Stimulated activated naive B cell treated with anti-CD40 and anti-IgM and Interleukin-4, amounts not matched to agents 10 μg/mL and 1 μg/mL and 100 μg/mL, for 72 hours (primary cell): ENCODE measurements at regions not wholly inside any gene's neighbourhood (a gene's known extent, or its start where the extent isn't known, plus 50 kb on each side); places are given as distances from the start of the nearest gene placed in this dataset.
"Not testable (repeated sequence)": the region's sequence is repeated elsewhere in the genome, so short reads cannot be mapped to it uniquely, and the experiment has no call there.

Experiments
- ATAC-seq, 2 donors: fragments of 150-1000 bp; cut with Tn5 transposase; replicated peaks; 2 replicates each; pipeline ENCODE4 v1.10.0; 2021; ENCODE audit warnings: moderate library complexity in 1 of 2
- DNase-seq: peaks from one replicate; pipeline ENCODE4 v3.0.0; 2021
- H3K27ac Mint-ChIP-seq: one replicate; pipeline ENCODE4 v1.8.0; 2022; ENCODE audit warnings: mild to moderate bottlenecking, mixed read lengths
- H3K27me3 Mint-ChIP-seq, 2 donors: one replicate each; pipeline ENCODE4 v1.8.0; 2022; ENCODE audit warnings: mixed read lengths in 2 of 2
- H3K36me3 Mint-ChIP-seq, 2 donors: one replicate each; pipeline ENCODE4 v1.8.0; 2022; ENCODE audit warnings: mixed read lengths in 2 of 2, mild to moderate bottlenecking in 1 of 2
- H3K4me1 Mint-ChIP-seq, 2 donors: one replicate each; pipeline ENCODE4 v1.8.0; 2022; ENCODE audit warnings: mixed read lengths in 2 of 2, mild to moderate bottlenecking in 1 of 2
- H3K4me3 Mint-ChIP-seq, 2 donors: one replicate each; pipeline ENCODE4 v1.8.0; 2022; ENCODE audit warnings: mild to moderate bottlenecking in 2 of 2, mixed read lengths in 2 of 2, moderate library complexity in 1 of 2
- H3K9me3 Mint-ChIP-seq, 2 donors: one replicate each; pipeline ENCODE4 v1.8.0; 2022; ENCODE audit warnings: mixed read lengths in 2 of 2, mild to moderate bottlenecking in 1 of 2

- H3K9me3 Mint-ChIP-seq, result no peaks in the 10 kb centered on the region
- H3K36me3 Mint-ChIP-seq, result peaks cover 0 to 4% of the 10 kb centered on the region in 2 donors
- H3K4me3 Mint-ChIP-seq, result no peak overlapping the region
- no peak for DNase-seq
- no peak overlapping the region for H3K27ac Mint-ChIP-seq
- ATAC-seq, result no peak
- no peaks in the 10 kb centered on the region for H3K27me3 Mint-ChIP-seq
- H3K4me1 Mint-ChIP-seq, result peaks cover 6 to 15% of the 10 kb centered on the region in 2 donors
Observed at GRCh38 chr13:99729745-99730144, 228.5 kb downstream of the TM9SF2 start.

GRCh38 chr13:99727651-99728050, 226.4 kb downstream of the TM9SF2 start:
- H3K36me3 Mint-ChIP-seq, H3K9me3 Mint-ChIP-seq, H3K4me1 Mint-ChIP-seq, H3K4me3 Mint-ChIP-seq, H3K27me3 Mint-ChIP-seq, ATAC-seq, H3K27ac Mint-ChIP-seq, DNase-seq: not testable (repeated sequence)

GRCh38 chr13:99726282-99726894, 225.1 kb downstream of the TM9SF2 start:
- Mint-ChIP-seq H3K9me3 (no peaks in the 10 kb centered on the region), H3K27ac (no peak overlapping the region), H3K4me3 (no peak overlapping the region), H3K27me3 (no peaks in the 10 kb centered on the region), H3K4me1 (peaks cover 9% of the 10 kb centered on the region in 2 donors), H3K36me3 (peaks cover 4 to 7% of the 10 kb centered on the region in 2 donors)
- ATAC-seq (no peak), DNase-seq (no peak)

- Mint-ChIP-seq H3K27me3 (no peaks in the 10 kb centered on the region), H3K9me3 (no peaks in the 10 kb centered on the region), H3K27ac (no peak overlapping the region), H3K4me1 (peaks cover 9% of the 10 kb centered on the region in 2 donors), H3K36me3 (peaks cover 4 to 7% of the 10 kb centered on the region in 2 donors), H3K4me3 (no peak overlapping the region)
- ATAC-seq, result no peak
- DNase-seq, result no peak
Observed at GRCh38 chr13:99725644-99726043, 224.4 kb downstream of the TM9SF2 start.

- no peak overlapping the region for H3K27ac Mint-ChIP-seq
- H3K9me3 Mint-ChIP-seq, result no peaks in the 10 kb centered on the region
- H3K36me3 Mint-ChIP-seq, result peaks cover 4 to 13% of the 10 kb centered on the region in 2 donors
- H3K4me1 Mint-ChIP-seq, result peaks cover 6 to 9% of the 10 kb centered on the region in 2 donors
- DNase-seq (no peak), ATAC-seq (no peak)
- H3K4me3 Mint-ChIP-seq, result no peak overlapping the region
- no peaks in the 10 kb centered on the region for H3K27me3 Mint-ChIP-seq
Observed at GRCh38 chr13:99724633-99725517, 223.6 kb downstream of the TM9SF2 start.

GRCh38 chr13:99723878-99724277, 222.6 kb downstream of the TM9SF2 start:
- no peak for ATAC-seq
- peaks cover 6 to 9% of the 10 kb centered on the region in 2 donors for H3K4me1 Mint-ChIP-seq
- peaks cover 2 to 13% of the 10 kb centered on the region in 2 donors for H3K36me3 Mint-ChIP-seq
- DNase-seq, result no peak
- H3K4me3 Mint-ChIP-seq, result no peak overlapping the region
- no peaks in the 10 kb centered on the region for H3K27me3 Mint-ChIP-seq
- no peak overlapping the region for H3K27ac Mint-ChIP-seq
- no peaks in the 10 kb centered on the region for H3K9me3 Mint-ChIP-seq

- no peak overlapping the region for H3K27ac Mint-ChIP-seq
- ATAC-seq, result no peak
Observed at GRCh38 chr13:99722931-99723330, 221.7 kb downstream of the TM9SF2 start.

GRCh38 chr13:99722338-99722818, 221.1 kb downstream of the TM9SF2 start:
- Mint-ChIP-seq H3K27me3 (no peaks in the 10 kb centered on the region), H3K9me3 (no peaks in the 10 kb centered on the region), H3K36me3 (peaks cover 2 to 13% of the 10 kb centered on the region in 2 donors), H3K4me3 (no peak overlapping the region), H3K27ac (no peak overlapping the region), H3K4me1 (peaks cover 6 to 9% of the 10 kb centered on the region in 2 donors)
- no peak for DNase-seq
- no peak for ATAC-seq

More at GRCh38 chr13:99722931-99723330, 221.7 kb downstream of the TM9SF2 start:
- H3K36me3 Mint-ChIP-seq, result peaks cover 2 to 13% of the 10 kb centered on the region in 2 donors
- H3K9me3 Mint-ChIP-seq, result no peaks in the 10 kb centered on the region
- DNase-seq, result no peak
- H3K4me1 Mint-ChIP-seq, result peaks cover 6 to 9% of the 10 kb centered on the region in 2 donors
- H3K27me3 Mint-ChIP-seq, result no peaks in the 10 kb centered on the region
- no peak overlapping the region for H3K4me3 Mint-ChIP-seq

- Mint-ChIP-seq H3K27ac (peak overlapping the region; percentile 17), H3K36me3 (peaks cover 2 to 13% of the 10 kb centered on the region in 2 donors), H3K4me1 (peaks cover 6 to 9% of the 10 kb centered on the region in 2 donors), H3K9me3 (no peaks in the 10 kb centered on the region), H3K4me3 (no peak overlapping the region), H3K27me3 (no peaks in the 10 kb centered on the region)
- ATAC-seq (peak; percentile 49 to 55), DNase-seq (no peak)
Observed at GRCh38 chr13:99721606-99722337, 220.5 kb downstream of the TM9SF2 start.

- Mint-ChIP-seq H3K4me1 (peaks cover 6 to 14% of the 10 kb centered on the region in 2 donors), H3K36me3 (peaks cover 2 to 6% of the 10 kb centered on the region in 2 donors), H3K27ac (no peak overlapping the region), H3K4me3 (no peak overlapping the region), H3K27me3 (no peaks in the 10 kb centered on the region), H3K9me3 (peaks cover 0 to 3% of the 10 kb centered on the region in 2 donors)
- ATAC-seq (no peak), DNase-seq (no peak)
Observed at GRCh38 chr13:99717959-99718674, 216.8 kb downstream of the TM9SF2 start.

GRCh38 chr13:99709134-99709533, 207.9 kb downstream of the TM9SF2 start:
- Mint-ChIP-seq H3K36me3 (peaks cover 0 to 4% of the 10 kb centered on the region in 2 donors), H3K4me3 (no peak overlapping the region), H3K27ac (no peak overlapping the region), H3K4me1 (peaks cover 1 to 4% of the 10 kb centered on the region in 2 donors), H3K9me3 (peaks cover 0 to 2% of the 10 kb centered on the region in 2 donors), H3K27me3 (no peaks in the 10 kb centered on the region)
- ATAC-seq (no peak), DNase-seq (no peak)

- H3K27me3 Mint-ChIP-seq, result no peaks in the 10 kb centered on the region
- no peak overlapping the region for H3K27ac Mint-ChIP-seq
- H3K4me3 Mint-ChIP-seq, result no peak overlapping the region
- ATAC-seq, result no peak
- H3K4me1 Mint-ChIP-seq, result peaks cover 0 to 1% of the 10 kb centered on the region in 2 donors
- H3K36me3 Mint-ChIP-seq, result peaks cover 2 to 8% of the 10 kb centered on the region in 2 donors
- DNase-seq, result no peak
- H3K9me3 Mint-ChIP-seq, result peaks cover 0 to 1% of the 10 kb centered on the region in 2 donors
Observed at GRCh38 chr13:99704390-99704789, 203.1 kb downstream of the TM9SF2 start.

- ATAC-seq, result no peak
- H3K36me3 Mint-ChIP-seq, result peaks cover 2 to 8% of the 10 kb centered on the region in 2 donors
Observed at GRCh38 chr13:99703908-99704307, 202.6 kb downstream of the TM9SF2 start.

More at GRCh38 chr13:99703908-99704307, 202.6 kb downstream of the TM9SF2 start:
- Mint-ChIP-seq H3K9me3 (peaks cover 0 to 1% of the 10 kb centered on the region in 2 donors), H3K27ac (no peak overlapping the region), H3K4me3 (no peak overlapping the region), H3K4me1 (peaks cover 0 to 1% of the 10 kb centered on the region in 2 donors), H3K27me3 (no peaks in the 10 kb centered on the region)
- no peak for DNase-seq
